GM12872 (cell line): ENCODE measurements at regions not wholly inside any gene's neighbourhood (a gene's known extent, or its start where the extent isn't known, plus 50 kb on each side); places are given as distances from the start of the nearest gene placed in this dataset.

Source experiments
- TF ChIP-seq, protein P1 (sequence below): IDR thresholded peaks from 3 replicates; pipeline ENCODE4 v1.5.1; 2011; ENCODE audit warnings: low read depth, mild to moderate bottlenecking, low read length, moderate library complexity; ENCODE audit not compliant: insufficient read depth

DNA sequence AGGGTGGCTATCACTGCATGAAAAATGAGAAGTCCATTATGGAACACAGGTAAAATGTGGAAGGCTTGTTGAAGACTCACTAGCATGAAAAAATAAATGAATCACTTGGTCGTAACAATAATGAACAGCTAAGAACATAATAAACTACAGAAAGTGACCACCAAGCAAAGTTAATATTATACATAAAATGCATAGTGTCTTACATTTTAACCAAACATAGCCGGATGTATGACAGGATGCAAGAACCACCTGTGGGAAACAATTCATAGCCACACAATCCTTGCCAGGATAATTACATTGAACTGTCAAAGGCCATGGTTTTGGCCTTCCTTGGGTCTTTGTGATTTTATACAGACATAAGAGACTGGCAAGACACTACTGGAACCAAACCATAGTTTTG lies 81.9 kb upstream of the ATXN3L start:
- TF ChIP-seq, protein P1, sequence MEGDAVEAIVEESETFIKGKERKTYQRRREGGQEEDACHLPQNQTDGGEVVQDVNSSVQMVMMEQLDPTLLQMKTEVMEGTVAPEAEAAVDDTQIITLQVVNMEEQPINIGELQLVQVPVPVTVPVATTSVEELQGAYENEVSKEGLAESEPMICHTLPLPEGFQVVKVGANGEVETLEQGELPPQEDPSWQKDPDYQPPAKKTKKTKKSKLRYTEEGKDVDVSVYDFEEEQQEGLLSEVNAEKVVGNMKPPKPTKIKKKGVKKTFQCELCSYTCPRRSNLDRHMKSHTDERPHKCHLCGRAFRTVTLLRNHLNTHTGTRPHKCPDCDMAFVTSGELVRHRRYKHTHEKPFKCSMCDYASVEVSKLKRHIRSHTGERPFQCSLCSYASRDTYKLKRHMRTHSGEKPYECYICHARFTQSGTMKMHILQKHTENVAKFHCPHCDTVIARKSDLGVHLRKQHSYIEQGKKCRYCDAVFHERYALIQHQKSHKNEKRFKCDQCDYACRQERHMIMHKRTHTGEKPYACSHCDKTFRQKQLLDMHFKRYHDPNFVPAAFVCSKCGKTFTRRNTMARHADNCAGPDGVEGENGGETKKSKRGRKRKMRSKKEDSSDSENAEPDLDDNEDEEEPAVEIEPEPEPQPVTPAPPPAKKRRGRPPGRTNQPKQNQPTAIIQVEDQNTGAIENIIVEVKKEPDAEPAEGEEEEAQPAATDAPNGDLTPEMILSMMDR, result no peak

DNA sequence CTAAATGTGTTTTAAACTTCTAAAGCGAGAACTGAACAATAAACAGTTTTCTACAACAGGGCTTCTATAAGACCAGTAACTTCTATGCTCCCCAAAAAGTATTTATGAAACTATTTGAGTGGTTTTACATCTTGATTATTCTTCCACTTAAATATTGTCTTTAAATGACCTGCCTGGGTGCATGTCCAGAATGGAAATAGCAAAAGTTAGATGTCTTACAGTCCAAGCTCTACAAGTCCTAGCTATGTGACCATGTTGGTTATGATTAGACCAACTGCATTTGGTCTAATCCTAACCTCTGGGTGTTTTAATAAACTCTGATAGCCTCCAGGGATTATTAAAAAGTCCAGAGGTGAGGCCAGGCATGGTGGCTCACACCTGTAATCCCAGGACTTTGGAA lies 79.0 kb upstream of the ATXN3L start:
- TF ChIP-seq, protein P1, result no peak

DNA sequence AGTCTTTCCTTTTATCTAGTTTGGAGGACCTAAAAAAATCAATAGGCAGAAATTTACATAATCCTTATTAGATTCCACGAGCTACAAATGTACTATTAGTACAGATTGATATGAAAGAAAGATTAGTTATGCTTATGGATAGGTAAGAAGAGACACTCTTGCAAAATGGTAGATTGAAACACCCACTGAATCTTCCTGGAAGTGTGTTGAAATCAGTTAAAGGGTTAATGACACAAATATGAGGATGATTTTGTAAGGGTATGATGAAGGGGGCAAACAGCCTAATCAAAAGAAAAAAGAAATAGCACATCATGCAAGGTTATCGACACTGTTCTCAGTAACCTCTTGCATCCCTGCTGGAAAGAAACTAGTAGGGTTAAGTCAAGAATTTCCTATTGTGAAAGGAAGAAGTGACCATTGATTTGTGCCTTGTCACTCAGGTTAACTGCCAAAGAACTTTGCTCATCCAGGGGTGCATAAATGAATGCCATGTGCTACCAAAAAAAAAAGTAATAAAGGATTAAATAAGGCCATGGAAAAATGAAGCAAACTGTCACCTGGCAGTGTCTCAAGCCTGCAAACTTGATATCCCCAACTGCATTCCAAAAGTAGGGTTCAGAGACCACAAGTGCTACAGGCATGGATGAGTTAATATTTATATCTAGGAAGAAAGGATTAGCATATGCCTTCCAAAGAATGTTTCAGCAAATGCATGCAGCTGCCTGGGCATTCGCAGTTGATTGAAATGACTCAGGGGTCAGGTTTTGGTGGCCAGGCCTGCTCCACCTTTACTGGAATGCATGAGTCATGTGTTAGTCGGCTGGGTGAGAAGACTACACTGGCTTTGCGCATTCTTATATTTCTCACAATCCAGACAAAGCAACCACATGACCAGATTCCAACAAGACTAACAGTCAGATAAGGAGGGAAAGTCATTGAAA lies 78.3 kb upstream of the ATXN3L start:
- TF ChIP-seq, protein P1, result no peak

GRCh38 chrX:13396924-13397323 lies 77.1 kb upstream of the ATXN3L start:
- TF ChIP-seq, protein P1, result no peak

DNA sequence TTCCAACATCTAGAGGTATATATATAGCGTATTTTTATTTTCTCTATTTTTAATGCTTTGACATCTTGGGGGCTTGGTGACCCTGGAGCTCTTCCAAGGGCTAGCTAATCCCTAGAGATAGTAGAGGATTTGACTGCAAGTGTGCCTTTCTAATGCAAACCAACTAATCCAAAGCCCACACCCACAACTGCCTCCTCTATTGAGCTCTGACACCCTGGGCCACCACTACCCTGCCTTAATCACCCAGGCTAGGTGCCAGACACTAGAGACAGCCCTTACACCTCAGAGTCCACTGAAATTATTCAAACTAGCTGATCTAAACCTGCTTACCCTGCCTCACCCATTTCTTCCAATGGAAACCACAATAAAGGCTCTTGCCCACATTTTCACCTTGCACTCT lies 69.6 kb upstream of the ATXN3L start:
- TF ChIP-seq, protein P1, result no peak

GRCh38 chrX:13387666-13388494 lies 68.0 kb upstream of the ATXN3L start:
- TF ChIP-seq, protein P1, result no peak

GRCh38 chrX:13386636-13387035 lies 66.8 kb upstream of the ATXN3L start:
- TF ChIP-seq, protein P1, result no peak
